GM18873 (cell line): ENCODE measurements at regions not wholly inside any gene's neighbourhood (a gene's known extent, or its start where the extent isn't known, plus 50 kb on each side); places are given as distances from the start of the nearest gene placed in this dataset.
"Not testable (repeated sequence)": the region's sequence is repeated elsewhere in the genome, so short reads cannot be mapped to it uniquely, and the experiment has no call there.

Experiments
- ATAC-seq: cut with Tn5 transposase; IDR thresholded peaks from one replicate; pipeline ENCODE4 v1.9.1; 2021; ENCODE audit warnings: mild to moderate bottlenecking, moderate library complexity, moderate number of reproducible peaks; ENCODE audit not compliant: unreplicated experiment, low FRiP score

GRCh38 chr17:77619851-77620250 lies 338.7 kb upstream of the TNRC6C start:
- ATAC-seq: no peak

- no peak for ATAC-seq
Observed at GRCh38 chr17:77620282-77620681, 338.2 kb upstream of the TNRC6C start.

GRCh38 chr17:77622084-77622483 lies 336.4 kb upstream of the TNRC6C start:
- ATAC-seq: not testable (repeated sequence)

GRCh38 chr17:77622647-77623046 lies 335.9 kb upstream of the TNRC6C start:
- no peak for ATAC-seq

GRCh38 chr17:77623321-77623720 lies 335.2 kb upstream of the TNRC6C start:
- not testable (repeated sequence) for ATAC-seq

- no peak for ATAC-seq
Observed at GRCh38 chr17:77628035-77628434, 330.5 kb upstream of the TNRC6C start.

GRCh38 chr17:77629284-77629683 lies 329.2 kb upstream of the TNRC6C start:
- not testable (repeated sequence) for ATAC-seq

- no peak for ATAC-seq
Observed at GRCh38 chr17:77631307-77631706, 327.2 kb upstream of the TNRC6C start.

- ATAC-seq: no peak
Observed at GRCh38 chr17:77632619-77633018, 325.9 kb upstream of the TNRC6C start.

- peak; percentile 55 for ATAC-seq
Observed at GRCh38 chr17:77634710-77635109, 323.8 kb upstream of the TNRC6C start.

- ATAC-seq: no peak
Observed at GRCh38 chr17:77635176-77635575, 323.3 kb upstream of the TNRC6C start.

GRCh38 chr17:77635785-77636184 lies 322.7 kb upstream of the TNRC6C start:
- not testable (repeated sequence) for ATAC-seq

- no peak for ATAC-seq
Observed at GRCh38 chr17:77636835-77637817, 321.4 kb upstream of the TNRC6C start.

- ATAC-seq: no peak
Observed at GRCh38 chr17:77637818-77638575, 320.5 kb upstream of the TNRC6C start.

GRCh38 chr17:77640252-77640651 lies 318.3 kb upstream of the TNRC6C start:
- ATAC-seq: no peak

- no peak for ATAC-seq
Observed at GRCh38 chr17:77640916-77641605, 317.4 kb upstream of the TNRC6C start.

GRCh38 chr17:77641718-77642117 lies 316.8 kb upstream of the TNRC6C start:
- no peak for ATAC-seq

- no peak for ATAC-seq
Observed at GRCh38 chr17:77644181-77645071, 314.1 kb upstream of the TNRC6C start.

- no peak for ATAC-seq
Observed at GRCh38 chr17:77645072-77646045, 313.1 kb upstream of the TNRC6C start.
